ENCODE measurements at regions not wholly inside any gene's neighbourhood (a gene's known extent, or its start where the extent isn't known, plus 50 kb on each side); places are given as distances from the start of the nearest gene placed in this dataset.

- Histone ChIP-seq H3K36me3 (no peaks in the 10 kb centered on the region), H3K27me3 (no peaks in the 10 kb centered on the region), H3K27ac (no peak overlapping the region), H3K9me3 (no peaks in the 10 kb centered on the region), H3K4me3 (replicated peaks in 1 of 3) (no peak overlapping the region), H3K4me1 (peaks cover 0 to 6% of the 10 kb centered on the region in 2 donors)
- DNase-seq: no peak
- WGBS, 2 donors: 66 to 68% methylated on average over 6 of the region's 6 CpGs
- TF ChIP-seq CTCF (IDR thresholded peaks at IDR 0.05) (no peak), POLR2A (IDR thresholded peaks at IDR 0.05) (no peak)
- intact Hi-C loops (cut with DNase I): no loop called here
These were observed 211.4 kb upstream of the ECI2 start for GRCh38 chr6:4346659-4347333.

GRCh38 chr6:4345543-4345942, 210.2 kb upstream of the ECI2 start:
- Histone ChIP-seq H3K36me3 (no peaks in the 10 kb centered on the region), H3K4me1 (no peaks in the 10 kb centered on the region), H3K27me3 (no peaks in the 10 kb centered on the region), H3K4me3 (replicated peaks in 1 of 3) (no peak overlapping the region), H3K9me3 (no peaks in the 10 kb centered on the region), H3K27ac (no peak overlapping the region)
- TF ChIP-seq POLR2A (IDR thresholded peaks at IDR 0.05): no peak
- TF ChIP-seq CTCF (IDR thresholded peaks at IDR 0.05): no peak
- no peak for DNase-seq
- intact Hi-C loops (cut with DNase I): no loop called here
- 87 to 90% methylated on average over 3 of the region's 3 CpGs for WGBS, 2 donors

GRCh38 chr6:4344317-4344899, 209.0 kb upstream of the ECI2 start:
- Histone ChIP-seq H3K4me1 (no peaks in the 10 kb centered on the region), H3K4me3 (replicated peaks in 1 of 3) (no peak overlapping the region), H3K27ac (no peak overlapping the region), H3K9me3 (no peaks in the 10 kb centered on the region), H3K36me3 (no peaks in the 10 kb centered on the region), H3K27me3 (no peaks in the 10 kb centered on the region)
- DNase-seq: no peak
- WGBS, 2 donors: 73 to 88% methylated on average over 9 to 10 of the region's 10 CpGs
- intact Hi-C loops (cut with DNase I): no loop called here
- TF ChIP-seq POLR2A (IDR thresholded peaks at IDR 0.05) (no peak), CTCF (IDR thresholded peaks at IDR 0.05) (no peak)

GRCh38 chr6:4342407-4343137, 207.2 kb upstream of the ECI2 start:
- intact Hi-C loops (cut with DNase I): no loop called here
- H3K27me3 ChIP-seq: no peaks in the 10 kb centered on the region
- no peaks in the 10 kb centered on the region for H3K4me1 ChIP-seq
- DNase-seq: no peak
- 85 to 95% methylated on average over 4 of the region's 4 CpGs for WGBS, 2 donors
- TF ChIP-seq POLR2A (IDR thresholded peaks at IDR 0.05) (no peak), CTCF (IDR thresholded peaks at IDR 0.05) (no peak)
- H3K9me3 ChIP-seq: no peaks in the 10 kb centered on the region
- no peaks in the 10 kb centered on the region for H3K36me3 ChIP-seq
- no peak overlapping the region for H3K27ac ChIP-seq
- H3K4me3 ChIP-seq (replicated peaks in 1 of 3): no peak overlapping the region
